NB4 (cell line): ENCODE measurements at regions not wholly inside any gene's neighbourhood (a gene's known extent, or its start where the extent isn't known, plus 50 kb on each side); places are given as distances from the start of the nearest gene placed in this dataset.

Source experiments
- CTCF ChIP-seq: IDR thresholded peaks from one replicate; pipeline ENCODE4 v1.5.1; 2012; ENCODE audit warnings: low read depth, low read length
- MYC ChIP-seq: IDR thresholded peaks from 2 replicates; pipeline ENCODE4 v1.6.1; 2011; ENCODE audit warnings: low read depth, low read length
- POLR2A ChIP-seq: IDR thresholded peaks from 2 replicates; pipeline ENCODE4 v1.6.1; 2011; ENCODE audit warnings: mild to moderate bottlenecking; ENCODE audit not compliant: insufficient read length; ENCODE audit errors: extremely low read depth

DNA sequence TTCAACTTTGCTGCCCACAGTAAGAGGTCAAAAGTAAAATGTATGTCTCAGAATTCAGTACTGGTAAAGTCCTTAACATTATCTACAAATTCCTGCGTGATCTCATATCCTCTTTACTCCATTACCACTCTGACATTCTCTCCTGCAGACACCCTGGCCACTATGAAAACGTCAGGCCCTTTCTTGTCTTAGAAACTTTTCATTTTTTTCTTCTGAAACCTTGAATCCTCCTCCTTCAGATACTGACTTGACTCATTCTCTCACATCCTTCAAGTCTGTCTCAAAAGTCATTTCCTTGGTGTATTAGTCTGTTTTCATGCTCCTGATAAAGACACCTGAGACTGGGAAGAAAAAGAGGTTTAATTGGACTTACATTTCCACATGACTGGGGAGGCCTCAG is 262.3 kb downstream of the POU4F1 start:
- TF ChIP-seq CTCF (no peak), MYC (no peak), POLR2A (no peak)
